NCI-H1694 treated with DMSO at 0.1 percent for 48 hours (cell line): ENCODE measurements at regions not wholly inside any gene's neighbourhood (a gene's known extent, or its start where the extent isn't known, plus 50 kb on each side); places are given as distances from the start of the nearest gene placed in this dataset.
A peak's percentile ranks its signal among the peaks of the same experiment; 100 is the strongest.

Source experiments
- DNase-seq: peaks from one replicate; lab custom pipeline; 2025; lab: John Stamatoyannopoulos, UW

- DNase-seq, result no peak
These were observed 597.9 kb upstream of the KIRREL3 start for GRCh38 chr11:127598476-127598875.

GRCh38 chr11:127596433-127596832, 595.9 kb upstream of the KIRREL3 start:
- DNase-seq, result no peak

- no peak for DNase-seq
These were observed 591.8 kb upstream of the KIRREL3 start for GRCh38 chr11:127592371-127592770.

- DNase-seq, result no peak
These were observed 589.7 kb upstream of the KIRREL3 start for GRCh38 chr11:127590314-127590713.

- no peak for DNase-seq
These were observed 587.9 kb upstream of the KIRREL3 start for GRCh38 chr11:127588431-127588830.

- DNase-seq, result no peak
These were observed 586.9 kb upstream of the KIRREL3 start for GRCh38 chr11:127587511-127587910.

GRCh38 chr11:127576210-127576609, 575.6 kb upstream of the KIRREL3 start:
- DNase-seq, result no peak

GRCh38 chr11:127574478-127574877, 573.9 kb upstream of the KIRREL3 start:
- no peak for DNase-seq

- no peak for DNase-seq
These were observed 568.3 kb upstream of the KIRREL3 start for GRCh38 chr11:127568891-127569290.

- no peak for DNase-seq
These were observed 566.8 kb upstream of the KIRREL3 start for GRCh38 chr11:127567237-127567932.

GRCh38 chr11:127564810-127565209, 564.2 kb upstream of the KIRREL3 start:
- no peak for DNase-seq

- DNase-seq, result peak; percentile 1
These were observed 559.4 kb upstream of the KIRREL3 start for GRCh38 chr11:127559978-127560377.

- DNase-seq, result no peak
These were observed 551.9 kb upstream of the KIRREL3 start for GRCh38 chr11:127552446-127552845.

GRCh38 chr11:127531167-127531566, 530.6 kb upstream of the KIRREL3 start:
- DNase-seq, result no peak

GRCh38 chr11:127528297-127528696, 527.7 kb upstream of the KIRREL3 start:
- DNase-seq, result no peak

GRCh38 chr11:127524618-127525017, 524.0 kb upstream of the KIRREL3 start:
- no peak for DNase-seq

- DNase-seq, result no peak
These were observed 520.8 kb upstream of the KIRREL3 start for GRCh38 chr11:127521413-127521812.

- DNase-seq, result no peak
These were observed 507.3 kb upstream of the KIRREL3 start for GRCh38 chr11:127507851-127508250.

GRCh38 chr11:127506647-127507046, 506.1 kb upstream of the KIRREL3 start:
- DNase-seq, result no peak

- no peak for DNase-seq
These were observed 505.6 kb upstream of the KIRREL3 start for GRCh38 chr11:127506126-127506525.

- no peak for DNase-seq
These were observed 495.6 kb upstream of the KIRREL3 start for GRCh38 chr11:127496165-127496564.

- DNase-seq, result peak; percentile 12
These were observed 492.9 kb upstream of the KIRREL3 start for GRCh38 chr11:127493330-127494022.

GRCh38 chr11:127492029-127492428, 491.5 kb upstream of the KIRREL3 start:
- DNase-seq, result no peak

- no peak for DNase-seq
These were observed 491.0 kb upstream of the KIRREL3 start for GRCh38 chr11:127491589-127491988.
